A549 (cell line): ENCODE measurements at regions not wholly inside any gene's neighbourhood (a gene's known extent, or its start where the extent isn't known, plus 50 kb on each side); places are given as distances from the start of the nearest gene placed in this dataset.

Experiments
- ATAC-seq, 2 experiments: fragments of 200-7000 bp in 1 of 2; fragments of >200 bp in 1 of 2; cut with Nextera tagmentation in 1 of 2; cut with Tn5 transposase in 1 of 2; 3 replicates each; pipeline versions ENCODE4 v1.8.0 to v1.9.1; 2018 to 2020; ENCODE audit warnings: mild to moderate bottlenecking in 1 of 2, moderate library complexity in 1 of 2
- CTCF ChIA-PET: fragments of 300-600 bp; sonication (Branson Sonifier 250); formaldehyde crosslinking; extraction: SDS; loops from one replicate; lab custom pipeline; 2021; ENCODE audit warnings: antibody characterized with exemption, inconsistent platforms; lab: Yijun Ruan, JAX
- POLR2A ChIA-PET: fragments of 350-600 bp; formaldehyde crosslinking; extraction: SDS; loops from one replicate; lab custom pipeline; 2021; ENCODE audit warnings: antibody characterized with exemption, inconsistent platforms; lab: Yijun Ruan, JAX
- DNase-seq, 2 experiments: peaks; one replicate each; pipeline versions ENCODE4 v3.0.0 to v3.0.0-alpha.2; 2011 to 2016; ENCODE audit warnings: low read depth in 1 of 2, low spot score in 1 of 2
- FAIRE-seq: peaks from 2 replicates; lab custom pipeline; 2011; peaks lifted over from hg19 to GRCh38; lab: Jason Lieb, UNC
- H3K27ac ChIP-seq, 2 experiments: fragments of >200 bp; sonication (Bioruptor Twin); formaldehyde crosslinking; 3 replicates each; pipeline ENCODE4 v1.5.1; 2016 to 2017
- H3K4me1 ChIP-seq: fragments of >200 bp; sonication (Bioruptor Twin); formaldehyde crosslinking; 3 replicates; pipeline ENCODE4 v1.6.1; 2016
- H3K4me2 ChIP-seq: fragments of >200 bp; sonication (Bioruptor Twin); formaldehyde crosslinking; 3 replicates; pipeline ENCODE4 v1.6.1; 2016
- H3K4me3 ChIP-seq: fragments of >200 bp; sonication (Bioruptor Twin); formaldehyde crosslinking; 3 replicates; pipeline ENCODE4 v1.5.1; 2016
- H3K9me3 ChIP-seq: fragments of >200 bp; sonication (Bioruptor Twin); formaldehyde crosslinking; 3 replicates; pipeline ENCODE4 v1.6.1; 2016
- CEBPB ChIP-seq, 2 experiments: fragments of >200 bp in 1 of 2; sonication (Bioruptor Twin) in 1 of 2; formaldehyde crosslinking in 1 of 2; IDR thresholded peaks; 2 replicates each; pipeline ENCODE4 v1.6.1; 2012 to 2016
- CHD2 ChIP-seq: fragments of 150-350 bp; IDR thresholded peaks from 2 replicates; pipeline ENCODE4 v1.6.1; 2014; ENCODE audit warnings: low read length; ENCODE audit not compliant: partially characterized antibody
- CHD4 ChIP-seq: fragments of 200-600 bp; sonication (generic); IDR thresholded peaks from 2 replicates; pipeline ENCODE4 v1.6.1; 2016; ENCODE audit warnings: antibody characterized with exemption, mild to moderate bottlenecking, borderline replicate concordance
- ELK1 ChIP-seq: fragments of 150-350 bp; IDR thresholded peaks from 2 replicates; pipeline ENCODE4 v1.6.1; 2014; ENCODE audit warnings: low read depth, mild to moderate bottlenecking, low read length
- EP300 ChIP-seq, 2 experiments: fragments of >200 bp; sonication (Bioruptor Twin); formaldehyde crosslinking; IDR thresholded peaks; 2 replicates in 1 of 2; 3 replicates in 1 of 2; pipeline ENCODE4 v1.6.1; 2016 to 2017
- HMGXB4 ChIP-seq: fragments of 250-450 bp; sonication (Bioruptor Pico); IDR thresholded peaks from 2 replicates; pipeline ENCODE4 v1.5.0; 2021; ENCODE audit warnings: mild to moderate bottlenecking, moderate library complexity, borderline replicate concordance
- HOXA7 ChIP-seq: fragments of 250-450 bp; sonication (Bioruptor Pico); IDR thresholded peaks from 2 replicates; pipeline ENCODE4 v1.5.0; 2020; ENCODE audit warnings: mild to moderate bottlenecking, moderate library complexity
- JUN ChIP-seq, 2 experiments: fragments of >200 bp; sonication (Bioruptor Twin); formaldehyde crosslinking; IDR thresholded peaks; 2 replicates in 1 of 2; 3 replicates in 1 of 2; pipeline ENCODE4 v1.6.1; 2016 to 2017
- JUNB ChIP-seq: fragments of >200 bp; sonication (Bioruptor Twin); formaldehyde crosslinking; IDR thresholded peaks from 2 replicates; pipeline ENCODE4 v1.6.1; 2016
- NFE2L2 ChIP-seq: fragments of 150-350 bp; conservative IDR thresholded peaks from 2 replicates; pipeline ENCODE4 v1.6.1; 2014; ENCODE audit warnings: low read length
- NPAS2 ChIP-seq: fragments of 250-450 bp; sonication (Bioruptor Pico); IDR thresholded peaks from 2 replicates; pipeline ENCODE4 v1.8.0; 2022; ENCODE audit warnings: mild to moderate bottlenecking, moderate library complexity, borderline replicate concordance
- NR3C1 ChIP-seq: fragments of >200 bp; sonication (Bioruptor Twin); formaldehyde crosslinking; IDR thresholded peaks from 3 replicates; pipeline ENCODE4 v1.6.1; 2017
- POLR2A ChIP-seq: IDR thresholded peaks from 2 replicates; pipeline ENCODE4 v1.6.1; 2012; ENCODE audit warnings: mild to moderate bottlenecking, low read length
- RARB ChIP-seq: fragments of 250-450 bp; sonication (Bioruptor Pico); IDR thresholded peaks from 2 replicates; pipeline ENCODE4 v1.8.0; 2021; ENCODE audit warnings: mild to moderate bottlenecking, moderate library complexity
- SMC3 ChIP-seq: fragments of >200 bp; sonication (Bioruptor Twin); formaldehyde crosslinking; IDR thresholded peaks from 3 replicates; pipeline ENCODE4 v1.6.1; 2018; ENCODE audit warnings: inconsistent platforms
- SREBF2 ChIP-seq: fragments of 450-650 bp; IDR thresholded peaks from 2 replicates; pipeline ENCODE4 v1.6.1; 2014; ENCODE audit warnings: mild to moderate bottlenecking, moderate library complexity
- TFCP2L1 ChIP-seq: fragments of 250-450 bp; sonication (Bioruptor Pico); IDR thresholded peaks from 2 replicates; pipeline ENCODE4 v1.5.0; 2021; ENCODE audit warnings: mild to moderate bottlenecking
- ZC3H11A ChIP-seq: fragments of 450-650 bp; IDR thresholded peaks from 2 replicates; pipeline ENCODE4 v1.6.1; 2014; ENCODE audit warnings: antibody characterized with exemption, mild to moderate bottlenecking
- WGBS: methylation state at CpG from one replicate; pipeline ENCODE4 v1.1.6; 2017; ENCODE audit errors: missing lambda C conversion rate; 5-methylcytosine and 5-hydroxymethylcytosine counted together
- TF ChIP-seq, protein P1 (sequence below): fragments of 200-600 bp; sonication (generic); IDR thresholded peaks from 2 replicates; pipeline ENCODE4 v1.6.1; 2016; ENCODE audit warnings: antibody characterized with exemption, mild to moderate bottlenecking, moderate library complexity
- TF ChIP-seq, protein P2 (sequence below): fragments of >200 bp; sonication (Bioruptor Twin); formaldehyde crosslinking; IDR thresholded peaks from 2 replicates; pipeline ENCODE4 v1.6.1; 2016

DNA sequence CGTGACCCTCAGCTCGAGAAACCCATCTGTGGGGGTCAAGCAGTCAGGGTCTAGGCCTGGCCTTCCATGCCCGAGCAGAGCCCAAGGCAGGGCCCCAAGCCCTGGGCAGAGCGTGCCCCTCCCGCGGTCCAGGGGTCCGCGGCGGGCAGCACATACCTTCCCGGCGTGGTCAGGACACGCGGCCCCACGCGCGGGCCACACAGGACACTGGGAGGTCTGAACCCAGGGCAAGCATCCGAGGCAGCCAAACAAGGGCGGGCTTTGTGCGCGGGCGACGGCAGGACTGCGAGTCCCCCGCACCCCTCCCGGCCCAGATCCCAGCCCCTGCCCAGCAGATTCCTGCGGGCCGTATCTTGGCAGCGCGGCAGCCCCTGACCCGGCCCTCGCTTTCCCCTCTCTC lies 61.6 kb upstream of the ACAN start (continued):
- TF ChIP-seq, protein P1, sequence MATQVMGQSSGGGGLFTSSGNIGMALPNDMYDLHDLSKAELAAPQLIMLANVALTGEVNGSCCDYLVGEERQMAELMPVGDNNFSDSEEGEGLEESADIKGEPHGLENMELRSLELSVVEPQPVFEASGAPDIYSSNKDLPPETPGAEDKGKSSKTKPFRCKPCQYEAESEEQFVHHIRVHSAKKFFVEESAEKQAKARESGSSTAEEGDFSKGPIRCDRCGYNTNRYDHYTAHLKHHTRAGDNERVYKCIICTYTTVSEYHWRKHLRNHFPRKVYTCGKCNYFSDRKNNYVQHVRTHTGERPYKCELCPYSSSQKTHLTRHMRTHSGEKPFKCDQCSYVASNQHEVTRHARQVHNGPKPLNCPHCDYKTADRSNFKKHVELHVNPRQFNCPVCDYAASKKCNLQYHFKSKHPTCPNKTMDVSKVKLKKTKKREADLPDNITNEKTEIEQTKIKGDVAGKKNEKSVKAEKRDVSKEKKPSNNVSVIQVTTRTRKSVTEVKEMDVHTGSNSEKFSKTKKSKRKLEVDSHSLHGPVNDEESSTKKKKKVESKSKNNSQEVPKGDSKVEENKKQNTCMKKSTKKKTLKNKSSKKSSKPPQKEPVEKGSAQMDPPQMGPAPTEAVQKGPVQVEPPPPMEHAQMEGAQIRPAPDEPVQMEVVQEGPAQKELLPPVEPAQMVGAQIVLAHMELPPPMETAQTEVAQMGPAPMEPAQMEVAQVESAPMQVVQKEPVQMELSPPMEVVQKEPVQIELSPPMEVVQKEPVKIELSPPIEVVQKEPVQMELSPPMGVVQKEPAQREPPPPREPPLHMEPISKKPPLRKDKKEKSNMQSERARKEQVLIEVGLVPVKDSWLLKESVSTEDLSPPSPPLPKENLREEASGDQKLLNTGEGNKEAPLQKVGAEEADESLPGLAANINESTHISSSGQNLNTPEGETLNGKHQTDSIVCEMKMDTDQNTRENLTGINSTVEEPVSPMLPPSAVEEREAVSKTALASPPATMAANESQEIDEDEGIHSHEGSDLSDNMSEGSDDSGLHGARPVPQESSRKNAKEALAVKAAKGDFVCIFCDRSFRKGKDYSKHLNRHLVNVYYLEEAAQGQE: no peak
- TF ChIP-seq SREBF2 (no peak), ZC3H11A (no peak), NPAS2 (CRISPR knock-in tag) (no peak), SMC3 (no peak), JUNB (no peak)

DNA sequence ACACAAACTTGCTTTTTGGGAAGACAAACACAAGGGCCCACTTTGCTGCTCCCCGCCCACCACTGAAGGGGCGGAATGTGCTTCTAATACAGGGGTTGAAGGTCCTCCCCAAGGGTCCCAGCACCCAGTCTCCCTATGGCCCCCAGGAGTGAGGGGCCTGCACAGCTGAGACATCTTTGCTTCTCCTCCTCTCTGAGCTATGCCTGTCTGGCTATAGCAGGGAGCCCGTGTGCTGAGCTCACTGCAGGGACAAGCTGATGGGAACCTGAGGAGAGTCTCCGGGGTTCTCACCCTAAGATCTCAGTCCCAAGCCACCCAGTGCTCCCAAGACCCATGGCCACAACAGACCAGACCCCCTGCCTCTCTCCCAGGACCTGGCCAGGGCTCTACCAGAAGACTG lies 61.1 kb upstream of the ACAN start:
- FAIRE-seq (no peak), ATAC-seq (peak in 1 of 2 experiments; percentile 46; a peak in 3 of 6 replicates), DNase-seq (no peak)
- Histone ChIP-seq H3K27ac (no peak overlapping the region), H3K4me2 (no peak overlapping the region), H3K4me1 (no peaks in the 10 kb centered on the region), H3K4me3 (no peak overlapping the region), H3K9me3 (0 out of 3 replicates have a peak, but pooled peaks cover 4% of the 10 kb centered on the region)
- CTCF ChIA-PET: no interaction called here
- POLR2A ChIA-PET: no interaction called here
- no peak for TF ChIP-seq ZC3H11A
- TF ChIP-seq, protein P1: no peak
- no peak for TF ChIP-seq CHD4
- no peak for TF ChIP-seq JUNB
- no peak for TF ChIP-seq NPAS2 (CRISPR knock-in tag)
- TF ChIP-seq CEBPB (IDR thresholded peaks at IDR 0.05): no peak
- TF ChIP-seq HMGXB4: no peak
- no peak for TF ChIP-seq CHD2
- no peak for TF ChIP-seq HOXA7 (CRISPR knock-in tag)
- TF ChIP-seq TFCP2L1 (CRISPR knock-in tag): no peak
- no peak for TF ChIP-seq EP300 (IDR thresholded peaks at IDR 0.05)
- TF ChIP-seq ELK1: no peak
- TF ChIP-seq RARB (CRISPR knock-in tag): no peak
- no peak for TF ChIP-seq JUN (IDR thresholded peaks at IDR 0.05)
- TF ChIP-seq POLR2A: no peak
- TF ChIP-seq, protein P2, sequence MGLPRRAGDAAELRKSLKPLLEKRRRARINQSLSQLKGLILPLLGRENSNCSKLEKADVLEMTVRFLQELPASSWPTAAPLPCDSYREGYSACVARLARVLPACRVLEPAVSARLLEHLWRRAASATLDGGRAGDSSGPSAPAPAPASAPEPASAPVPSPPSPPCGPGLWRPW: no peak
- no peak for TF ChIP-seq NR3C1
- no peak for TF ChIP-seq SMC3
- TF ChIP-seq NFE2L2: no peak
- WGBS: 21% methylated on average over 4 of the region's 4 CpGs
